Heart right ventricle (tissue), 16 donors: ENCODE measurements at regions not wholly inside any gene's neighbourhood (a gene's known extent, or its start where the extent isn't known, plus 50 kb on each side); places are given as distances from the start of the nearest gene placed in this dataset.

Source experiments
- ATAC-seq, 8 donors: fragments of 200-7000 bp; cut with Tn5 transposase; one replicate each; pipeline ENCODE4 v1.9.1; 2020; ENCODE audit warnings: mild to moderate bottlenecking in 8 of 8, moderate library complexity in 8 of 8, moderate number of reproducible peaks in 1 of 8
- DNase-seq, 2 donors: peaks; one replicate each; pipeline ENCODE4 v3.0.0-alpha.2; 2020
- H3K27ac ChIP-seq, 10 donors: fragments of 200-600 bp; sonication (generic) in 2 of 10; one replicate each; pipeline versions ENCODE4 v1.5.0 to v1.8.0; 2020 to 2022; ENCODE audit warnings: mild to moderate bottlenecking in 3 of 10
- H3K27me3 ChIP-seq, 7 donors: fragments of 200-600 bp; one replicate each; pipeline ENCODE4 v1.8.0; 2021 to 2022; ENCODE audit warnings: mild to moderate bottlenecking in 2 of 7
- H3K36me3 ChIP-seq, 9 donors: fragments of 200-600 bp; sonication (generic) in 1 of 9; one replicate each; pipeline versions ENCODE4 v1.5.0 to v1.8.0; 2020 to 2022; ENCODE audit warnings: mild to moderate bottlenecking in 2 of 9
- H3K4me1 ChIP-seq, 9 donors: fragments of 200-600 bp; sonication (generic) in 1 of 9; one replicate each; pipeline versions ENCODE4 v1.5.0 to v1.8.0; 2020 to 2022; ENCODE audit warnings: mild to moderate bottlenecking in 4 of 9
- H3K4me3 ChIP-seq, 10 donors: fragments of 200-600 bp; sonication (generic) in 2 of 10; one replicate each; pipeline versions ENCODE4 v1.5.0 to v1.8.0; 2020 to 2022; ENCODE audit warnings: mild to moderate bottlenecking in 7 of 10, moderate library complexity in 2 of 10
- H3K9me3 ChIP-seq, 11 donors: fragments of 200-600 bp in 10 of 11; sonication (generic) in 2 of 11; one replicate each; pipeline versions ENCODE4 v1.5.0 to v1.8.0; 2013 to 2022; ENCODE audit warnings: mild to moderate bottlenecking in 2 of 11, control low read depth in 1 of 11, moderate library complexity in 1 of 11
- WGBS, 2 donors: extraction: QIAGEN DNeasy Blood & Tissue Kit; methylation state at CpG; one replicate each; pipeline ENCODE4 v1.1.7; 2013; ENCODE audit warnings: inconsistent platforms in 1 of 2; 5-methylcytosine and 5-hydroxymethylcytosine counted together
- intact Hi-C, 10 donors: fragments of 100-400 bp; cut with DNase I; formaldehyde crosslinking; loops; one replicate each; pipeline versions ENCODE4 v1.11.1 to v1.14.2; 2022
- TF ChIP-seq, protein P1 (sequence below), 9 donors: fragments of 200-600 bp; sonication (generic) in 2 of 9; IDR thresholded peaks; one replicate each; pipeline versions ENCODE4 v1.5.0 to v1.8.0; 2021 to 2022; ENCODE audit warnings: antibody characterized with exemption in 9 of 9, mild to moderate bottlenecking in 5 of 9, moderate library complexity in 1 of 9
- donor health status: Arrhythmogenic right ventricular cardiomyopathy.
- donor health status: ischemic (EF 13 %, LVEDD 7.1; RV severe dilation, severe dysfunction).
- donor health status: healthy with polysubstance abuse.
- donor health status: DM: no; HTN: yes; CAD: no.
- donor health status: DM: no; HTN: no; CAD: no.
- donor health status: ischemic (EF 25% LVEDD 6.9; RV normal size, moderate dysfunction).
- donor health status: ischemic (EF 25% LVEDD 5.7; RV mildly dilated, moderate dysfunction).
- donor health status: healthy.
- donor health status: DM: yes; HTN: yes; CAD: no.
- donor health status: Ischemic cardiomyopathy.
- donor health status: ischemic (EF 35%, LVEDD 5.7; RV mildly dilated, moderate dysfunction).
- donor health status: nonischemic (EF 11% LVEDD 7.7; RV severe dilation, severe dysfunction).
- donor health status: DM: yes; HTN: yes; CAD: no.
- donor health status: PGD.
- donor health status: ischemic (EF 29% LVEDD 5.4; RV normal size, mild dysfunction).
- donor health status: nonischemic (EF 23%, LVEDD 6.1; RV moderate dilation, normal function).

DNA sequence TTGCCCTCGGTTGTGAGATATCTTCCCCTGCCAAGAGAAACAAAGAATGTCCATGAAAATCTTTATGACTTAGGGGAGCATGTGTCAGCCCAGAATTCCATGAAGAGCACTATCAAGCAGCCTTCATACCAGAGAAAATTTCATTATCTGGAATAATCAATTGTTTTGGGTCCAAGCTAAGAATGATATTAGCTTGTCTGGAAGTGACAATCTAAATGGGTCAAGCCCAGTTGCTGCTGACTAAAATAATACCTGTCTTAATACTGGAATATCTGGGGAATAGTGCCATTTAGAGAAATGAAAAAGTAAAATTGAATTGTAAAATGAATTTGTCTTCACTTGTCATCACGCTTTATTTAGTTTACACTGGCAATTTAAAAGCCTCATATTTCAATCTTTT lies 407.4 kb downstream of the PLA2G4A start:
- H3K27ac ChIP-seq: peak overlapping the region in 1 of 10 donors; percentile 26
- WGBS, 2 donors: 64% methylated on average over 2 of the region's 2 CpGs
- ATAC-seq: no peak
- H3K36me3 ChIP-seq: no peaks in the 10 kb centered on the region
- H3K4me1 ChIP-seq: peaks cover 0 to 5% (median 0%) of the 10 kb centered on the region in 9 donors
- no peak overlapping the region for H3K4me3 ChIP-seq
- intact Hi-C loops: no loop called here
- no peaks in the 10 kb centered on the region for H3K27me3 ChIP-seq
- TF ChIP-seq, protein P1, sequence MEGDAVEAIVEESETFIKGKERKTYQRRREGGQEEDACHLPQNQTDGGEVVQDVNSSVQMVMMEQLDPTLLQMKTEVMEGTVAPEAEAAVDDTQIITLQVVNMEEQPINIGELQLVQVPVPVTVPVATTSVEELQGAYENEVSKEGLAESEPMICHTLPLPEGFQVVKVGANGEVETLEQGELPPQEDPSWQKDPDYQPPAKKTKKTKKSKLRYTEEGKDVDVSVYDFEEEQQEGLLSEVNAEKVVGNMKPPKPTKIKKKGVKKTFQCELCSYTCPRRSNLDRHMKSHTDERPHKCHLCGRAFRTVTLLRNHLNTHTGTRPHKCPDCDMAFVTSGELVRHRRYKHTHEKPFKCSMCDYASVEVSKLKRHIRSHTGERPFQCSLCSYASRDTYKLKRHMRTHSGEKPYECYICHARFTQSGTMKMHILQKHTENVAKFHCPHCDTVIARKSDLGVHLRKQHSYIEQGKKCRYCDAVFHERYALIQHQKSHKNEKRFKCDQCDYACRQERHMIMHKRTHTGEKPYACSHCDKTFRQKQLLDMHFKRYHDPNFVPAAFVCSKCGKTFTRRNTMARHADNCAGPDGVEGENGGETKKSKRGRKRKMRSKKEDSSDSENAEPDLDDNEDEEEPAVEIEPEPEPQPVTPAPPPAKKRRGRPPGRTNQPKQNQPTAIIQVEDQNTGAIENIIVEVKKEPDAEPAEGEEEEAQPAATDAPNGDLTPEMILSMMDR (IDR thresholded peaks at IDR 0.05): no peak
- H3K9me3 ChIP-seq: no peaks in the 10 kb centered on the region
- no peak for DNase-seq

DNA sequence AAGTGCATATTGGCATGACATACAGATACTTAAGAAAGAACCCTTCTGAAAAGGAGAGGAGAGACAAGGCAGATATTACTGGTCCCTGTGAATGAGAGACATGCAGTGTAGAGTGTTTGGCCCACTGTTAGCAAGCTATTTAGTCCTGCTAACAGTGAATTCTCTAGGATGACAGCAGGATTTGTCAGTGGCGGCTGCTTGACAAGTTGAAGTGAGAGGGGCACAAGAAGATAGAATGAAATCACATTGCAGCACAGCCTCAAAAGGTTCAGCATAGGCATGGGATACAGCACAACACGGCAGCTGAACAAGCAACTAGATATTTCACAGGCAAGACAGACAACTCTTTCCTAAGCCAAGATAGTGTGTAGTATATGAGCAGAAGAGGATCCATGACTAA lies 407.9 kb downstream of the PLA2G4A start:
- Histone ChIP-seq H3K9me3 (no peaks in the 10 kb centered on the region), H3K4me3 (no peak overlapping the region), H3K4me1 (peaks cover 0 to 5% (median 0%) of the 10 kb centered on the region in 9 donors), H3K27ac (peak overlapping the region in 3 of 10 donors; percentile 26 to 47 (median 36)), H3K36me3 (no peaks in the 10 kb centered on the region), H3K27me3 (no peaks in the 10 kb centered on the region)
- DNase-seq: peak in 1 of 2 donors; percentile 3
- TF ChIP-seq, protein P1 (IDR thresholded peaks at IDR 0.05): no peak
- 21 to 42% methylated on average over 2 of the region's 2 CpGs for WGBS, 2 donors
- intact Hi-C loops: no loop called here
- peak in 5 of 8 donors; percentile 24 to 73 (median 67) for ATAC-seq

DNA sequence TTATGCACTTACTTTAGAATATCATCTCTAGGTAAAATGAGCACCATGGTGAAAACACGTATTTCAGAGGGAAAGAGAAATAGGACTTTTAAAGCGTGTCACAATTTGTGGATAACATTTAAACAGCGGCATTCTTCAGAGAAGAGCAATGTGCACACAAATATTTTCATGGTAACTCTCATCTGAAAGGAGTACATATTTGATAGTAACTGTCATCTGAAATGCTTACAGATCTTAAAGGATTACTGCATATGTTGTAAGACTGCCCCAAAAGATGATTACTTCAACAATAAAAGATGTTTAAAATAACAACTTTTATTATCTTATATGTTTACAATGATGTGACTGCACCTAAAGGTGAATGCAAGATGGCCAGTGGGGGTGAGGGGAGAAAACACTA lies 408.8 kb downstream of the PLA2G4A start:
- TF ChIP-seq, protein P1 (IDR thresholded peaks at IDR 0.05): no peak
- ATAC-seq: no peak
- Histone ChIP-seq H3K4me1 (peaks cover 0 to 5% (median 0%) of the 10 kb centered on the region in 9 donors), H3K4me3 (no peak overlapping the region), H3K9me3 (no peaks in the 10 kb centered on the region), H3K27me3 (no peaks in the 10 kb centered on the region), H3K36me3 (no peaks in the 10 kb centered on the region), H3K27ac (peak overlapping the region in 2 of 10 donors; percentile 26 to 36)
- intact Hi-C loops: no loop called here
- no peak for DNase-seq
- WGBS, 2 donors: 83 to 86% methylated on average over 3 of the region's 3 CpGs

DNA sequence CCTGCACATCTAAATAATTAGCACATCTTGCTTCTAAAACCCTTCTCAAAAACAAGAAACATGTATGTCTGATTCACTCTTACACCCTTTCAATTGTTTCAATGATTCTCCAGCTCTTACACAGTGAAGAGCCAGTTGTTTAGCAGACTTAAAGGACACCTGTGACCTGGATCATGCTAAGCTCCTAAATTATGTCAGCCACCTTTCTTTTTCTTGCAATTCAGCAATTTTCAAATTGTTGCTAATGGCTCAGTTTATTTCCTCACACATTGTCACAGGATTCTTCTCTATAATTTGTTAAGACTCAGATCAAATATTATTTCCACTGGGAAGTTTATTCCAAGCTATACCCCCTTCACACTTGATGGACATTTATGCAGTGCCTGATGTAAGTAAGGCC lies 413.2 kb downstream of the PLA2G4A start:
- Histone ChIP-seq H3K36me3 (no peaks in the 10 kb centered on the region), H3K27me3 (no peaks in the 10 kb centered on the region), H3K9me3 (peaks cover 0 to 11% (median 0%) of the 10 kb centered on the region in 11 donors), H3K4me1 (peaks cover 0 to 5% (median 0%) of the 10 kb centered on the region in 9 donors), H3K27ac (no peak overlapping the region), H3K4me3 (no peak overlapping the region)
- intact Hi-C loops: no loop called here
- DNase-seq (no peak), ATAC-seq (no peak)
- TF ChIP-seq, protein P1 (IDR thresholded peaks at IDR 0.05): no peak
